CD4-positive, alpha-beta T cell treated with Interferon gamma for 1 hour (primary cell): ENCODE measurements at regions not wholly inside any gene's neighbourhood (a gene's known extent, or its start where the extent isn't known, plus 50 kb on each side); places are given as distances from the start of the nearest gene placed in this dataset.
"Not testable (repeated sequence)": the region's sequence is repeated elsewhere in the genome, so short reads cannot be mapped to it uniquely, and the experiment has no call there.

Experiments
- DNase-seq: peaks from one replicate; pipeline ENCODE4 v3.0.0-alpha.2; 2020

DNA sequence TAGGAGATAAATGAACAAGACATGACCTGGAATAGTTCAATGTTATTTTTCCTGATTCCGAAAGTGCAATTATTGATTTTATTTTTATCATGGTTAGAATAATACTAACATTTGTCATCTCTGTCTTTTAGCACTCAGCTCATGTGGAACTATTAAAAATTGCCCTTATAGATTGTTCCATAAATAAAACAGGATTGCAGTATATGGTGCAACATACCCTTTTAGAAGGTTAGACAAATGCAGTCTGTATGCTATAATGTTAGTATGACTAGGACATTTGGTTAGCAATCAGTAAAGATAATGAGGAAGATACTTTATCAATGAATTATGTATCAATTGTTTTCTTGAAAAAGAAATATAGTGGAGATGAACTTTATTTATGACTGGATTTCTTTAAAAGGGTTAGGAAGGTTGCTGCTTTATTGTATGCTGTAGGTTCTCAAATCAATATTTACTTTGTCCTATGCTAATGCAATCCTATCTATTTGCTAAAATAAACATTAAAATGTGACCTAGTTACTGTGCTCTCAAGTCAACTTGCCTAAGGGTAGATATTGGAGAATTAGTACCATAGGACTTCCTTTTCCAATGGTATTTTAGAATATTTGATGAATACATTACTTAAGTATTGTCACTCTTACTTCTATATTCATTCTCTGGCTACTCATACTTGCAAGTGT is 348.9 kb upstream of the ISL1 start:
- no peak for DNase-seq

DNA sequence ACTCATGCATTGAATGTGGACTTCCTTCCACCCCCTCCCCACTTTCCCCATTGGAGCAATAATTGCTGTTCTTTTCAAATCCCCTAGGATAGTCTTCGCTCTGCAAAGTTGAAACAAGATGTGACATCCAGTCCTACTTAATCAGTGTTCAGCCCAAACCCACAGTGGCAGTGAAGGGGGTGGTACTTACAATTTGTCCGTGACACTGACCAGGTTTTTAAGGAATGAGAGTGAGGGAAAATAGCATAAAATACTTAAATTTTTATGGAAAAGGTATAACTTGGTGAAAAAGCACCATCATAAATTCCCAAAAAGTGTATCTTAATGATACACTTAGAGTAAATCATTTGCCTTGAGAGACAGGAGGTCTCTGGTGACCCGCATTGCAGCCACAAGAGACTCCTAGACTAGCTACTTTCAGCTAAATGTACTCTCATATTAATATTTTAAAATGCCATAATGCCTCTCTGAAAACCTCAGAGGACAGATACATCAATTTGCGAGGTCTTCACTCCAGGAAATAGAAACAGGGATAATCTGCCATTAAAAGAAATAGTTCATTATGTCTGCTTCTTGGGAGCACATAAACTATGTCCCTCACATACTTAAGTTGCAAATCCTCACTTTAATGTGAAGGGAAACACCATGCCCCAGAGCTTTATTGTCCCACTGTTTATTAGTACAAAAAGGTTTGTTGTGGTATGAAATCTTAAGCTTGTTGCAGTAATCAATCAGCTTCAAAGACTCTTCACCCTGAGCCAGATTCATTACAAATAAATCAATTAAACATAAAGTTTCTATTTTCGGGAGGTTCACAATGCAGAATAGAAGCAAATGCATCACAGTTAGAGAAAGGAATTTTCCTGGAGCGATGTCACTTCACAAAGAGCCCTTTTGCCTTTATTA is 343.6 kb upstream of the ISL1 start:
- DNase-seq, result no peak

DNA sequence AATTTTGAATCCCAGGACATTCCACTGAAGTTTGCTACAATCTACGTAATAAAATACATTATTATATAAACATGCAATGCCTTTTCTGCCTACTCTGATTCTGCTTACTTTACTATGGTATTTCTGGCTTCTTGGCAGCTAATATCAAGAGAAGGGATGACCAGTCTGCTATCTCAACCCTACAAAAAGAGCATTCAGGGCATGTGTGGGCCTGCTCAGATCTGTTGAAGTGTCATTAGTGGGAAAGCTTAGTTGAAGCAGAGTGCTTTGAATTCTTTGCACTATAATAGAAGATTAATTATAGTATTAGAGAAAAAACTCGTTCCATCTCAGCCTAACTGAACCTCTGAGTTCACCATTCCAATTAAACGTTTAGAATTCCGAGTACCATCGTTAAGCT is 339.5 kb upstream of the ISL1 start:
- no peak for DNase-seq

GRCh38 chr5:51047369-51047768 is 335.9 kb upstream of the ISL1 start:
- no peak for DNase-seq

DNA sequence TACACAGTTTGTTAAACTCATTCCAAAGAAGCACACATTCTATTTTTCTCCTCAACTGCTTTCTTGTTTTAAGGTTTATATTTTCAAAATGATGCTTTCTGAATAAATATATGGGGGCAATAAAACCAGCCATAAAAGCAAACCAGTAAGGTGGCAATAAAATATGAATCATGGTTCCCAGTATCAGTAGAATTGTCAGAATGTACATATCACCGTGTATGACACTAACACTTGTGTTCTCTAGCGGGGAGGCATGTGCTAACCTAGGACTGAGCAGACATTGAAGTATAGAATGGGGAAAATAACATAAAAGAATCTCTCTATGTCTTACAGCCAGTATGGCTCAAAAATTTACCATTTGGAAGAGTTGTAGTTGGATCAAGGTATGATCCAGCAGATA is 329.9 kb upstream of the ISL1 start:
- DNase-seq, result no peak

GRCh38 chr5:51060953-51061352 is 322.3 kb upstream of the ISL1 start:
- no peak for DNase-seq

- no peak for DNase-seq
Observed at GRCh38 chr5:51072937-51073336, 310.3 kb upstream of the ISL1 start.

DNA sequence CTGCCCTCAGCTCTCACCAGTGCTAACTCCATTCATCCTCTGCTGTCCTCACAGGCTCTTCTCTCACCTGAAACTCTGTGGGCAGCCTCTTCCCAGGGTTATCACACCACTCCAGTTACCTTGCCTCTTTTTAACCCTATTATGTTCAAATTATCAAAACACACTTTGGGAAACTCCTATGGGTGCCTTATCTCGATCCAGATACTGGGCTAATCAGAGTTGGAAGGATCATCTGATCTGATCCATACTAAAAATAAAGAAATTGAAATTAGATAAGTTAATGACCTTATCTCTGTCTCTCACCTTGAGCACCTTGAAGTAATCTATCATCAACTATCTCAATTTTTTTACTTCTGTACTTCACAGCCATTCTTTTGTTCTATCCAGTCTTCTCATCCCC is 300.5 kb upstream of the ISL1 start:
- no peak for DNase-seq

DNA sequence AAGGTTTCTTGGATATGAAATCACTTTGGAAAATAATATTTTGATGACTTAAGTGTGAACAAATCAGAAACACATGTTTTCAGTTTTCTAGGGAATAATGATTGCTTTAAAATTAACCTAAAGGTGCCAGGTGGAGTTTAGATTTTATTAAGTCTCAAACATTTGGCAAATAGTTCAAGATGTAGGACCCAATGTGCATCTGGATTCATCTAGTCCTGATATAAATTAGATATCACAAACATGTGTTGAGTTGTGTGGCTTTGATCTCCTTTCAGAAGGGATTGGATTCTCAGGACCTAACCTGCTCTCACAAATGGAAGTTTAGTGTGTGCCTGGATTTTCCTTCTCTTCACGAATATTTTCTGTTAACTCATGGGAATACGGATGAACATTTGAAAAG is 291.4 kb upstream of the ISL1 start:
- DNase-seq, result no peak

DNA sequence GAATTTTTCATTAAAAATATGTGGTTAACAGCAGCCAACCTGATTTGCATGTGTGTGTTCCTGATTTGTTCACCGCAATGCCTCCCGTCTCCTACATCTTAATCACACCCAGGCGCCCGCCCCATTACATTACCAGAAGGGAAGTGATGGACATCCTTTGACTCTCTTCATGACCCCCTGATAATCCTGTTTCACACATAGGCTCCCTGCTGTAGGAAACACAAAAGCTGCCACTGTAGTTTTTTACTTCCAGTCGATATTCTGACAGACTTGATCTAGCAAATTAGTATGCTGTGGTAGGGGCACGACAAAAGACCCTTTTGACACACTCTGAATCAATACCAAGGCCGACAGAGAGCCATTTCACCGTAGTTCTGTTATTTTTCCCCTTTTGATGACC is 287.8 kb upstream of the ISL1 start:
- no peak for DNase-seq

DNA sequence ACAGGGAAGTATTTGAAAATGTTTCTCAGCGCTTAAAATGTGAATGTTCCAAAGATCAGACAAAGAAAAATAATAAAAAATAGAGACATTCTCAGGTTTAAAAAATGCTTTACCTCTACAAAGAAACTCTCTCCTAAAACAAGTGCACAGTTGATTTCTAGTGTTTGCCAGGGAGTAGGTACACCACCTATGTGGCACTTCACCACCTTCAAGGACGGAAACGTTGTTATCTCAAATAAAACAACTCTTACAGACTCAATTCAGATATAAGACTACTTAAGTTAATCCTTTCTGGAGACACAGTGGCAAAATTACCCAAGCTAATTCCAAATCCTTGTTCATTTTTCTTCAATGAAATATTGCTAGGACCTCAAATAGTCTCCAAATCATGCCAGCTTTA is 286.4 kb upstream of the ISL1 start:
- DNase-seq, result no peak

- DNase-seq, result no peak
Observed at GRCh38 chr5:51099173-51099853, 283.9 kb upstream of the ISL1 start.

GRCh38 chr5:51104556-51104955 is 278.7 kb upstream of the ISL1 start:
- no peak for DNase-seq

- no peak for DNase-seq
Observed at GRCh38 chr5:51109786-51110410, 273.4 kb upstream of the ISL1 start.

DNA sequence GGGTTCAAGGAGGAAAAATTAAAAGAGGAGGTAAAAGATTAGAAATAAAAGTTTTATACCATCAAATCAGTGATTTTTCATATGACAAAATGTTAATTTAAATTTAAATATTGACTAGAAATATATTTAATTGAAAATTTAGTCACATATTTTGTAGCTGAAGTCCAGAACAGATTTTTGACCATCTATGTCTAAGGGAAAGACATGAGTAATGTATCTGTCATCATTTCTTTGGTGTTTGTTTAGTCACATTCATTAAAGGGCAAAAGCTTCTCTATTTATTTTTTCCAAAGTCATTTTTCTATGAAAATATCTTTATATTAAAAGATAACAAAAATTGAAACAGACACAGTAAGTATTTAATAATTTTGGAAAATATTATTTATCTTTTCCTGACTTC is 252.0 kb upstream of the ISL1 start:
- DNase-seq, result no peak

GRCh38 chr5:51138164-51138563 is 245.1 kb upstream of the ISL1 start:
- no peak for DNase-seq

DNA sequence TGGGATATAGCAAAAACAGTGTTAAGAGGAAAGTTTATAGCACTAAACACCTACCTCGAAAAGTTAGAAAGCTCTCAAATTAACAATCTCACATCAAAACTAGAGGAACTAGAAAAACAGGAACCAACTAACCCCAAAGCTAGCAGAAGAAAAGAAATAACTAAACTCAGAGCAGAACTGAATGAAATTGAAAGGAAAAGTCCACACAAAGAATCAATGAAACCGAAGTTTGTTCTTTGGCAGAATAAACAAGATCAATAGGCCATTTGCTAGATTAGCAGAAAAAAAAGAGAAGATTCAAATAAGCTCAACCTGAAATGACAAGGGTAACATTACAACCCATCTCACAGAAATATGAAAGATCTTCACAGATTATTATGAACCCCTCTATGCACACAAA is 234.8 kb upstream of the ISL1 start:
- no peak for DNase-seq

- no peak for DNase-seq
Observed at GRCh38 chr5:51156222-51156621, 227.0 kb upstream of the ISL1 start.

DNA sequence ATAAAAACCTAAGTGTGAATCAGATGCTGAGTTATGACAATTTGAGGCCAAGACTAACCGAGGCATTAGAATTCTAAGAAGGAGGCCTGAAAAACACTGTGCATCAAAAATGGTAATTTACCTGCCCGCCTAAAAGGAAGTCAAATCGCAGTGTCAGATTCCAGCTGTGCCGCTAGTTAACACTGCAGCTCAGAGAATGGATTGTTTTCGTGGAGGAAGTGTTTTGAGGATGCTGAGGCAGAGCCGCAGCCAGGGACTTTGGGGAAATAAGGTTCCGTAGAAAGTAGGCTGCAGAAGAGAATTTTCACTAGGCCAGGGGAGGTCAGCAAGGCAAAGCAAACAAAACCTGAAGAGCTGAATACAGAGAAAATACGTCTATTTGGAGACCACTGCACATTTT is 226.4 kb upstream of the ISL1 start:
- DNase-seq, result no peak

DNA sequence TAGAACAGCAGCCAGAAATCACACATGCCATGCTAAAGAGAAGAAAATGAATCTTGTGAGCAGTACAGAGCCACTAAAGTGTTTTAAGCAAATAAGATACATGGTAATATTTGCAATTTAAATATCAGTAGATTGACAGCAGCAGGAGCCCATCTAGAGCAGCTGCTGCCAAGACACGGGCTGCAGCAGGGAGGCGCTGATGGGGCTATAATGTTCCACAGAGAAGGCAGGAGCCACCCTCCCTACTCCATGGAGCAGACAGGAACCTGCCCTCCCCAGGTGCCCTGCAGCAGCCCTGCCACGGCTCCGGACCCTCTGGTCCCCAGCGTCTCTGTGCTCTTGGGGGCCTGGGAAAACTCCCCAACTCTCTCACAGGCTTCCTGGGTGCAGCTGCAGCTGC is 224.1 kb upstream of the ISL1 start:
- no peak for DNase-seq

GRCh38 chr5:51159606-51160005 is 223.6 kb upstream of the ISL1 start:
- DNase-seq, result no peak

DNA sequence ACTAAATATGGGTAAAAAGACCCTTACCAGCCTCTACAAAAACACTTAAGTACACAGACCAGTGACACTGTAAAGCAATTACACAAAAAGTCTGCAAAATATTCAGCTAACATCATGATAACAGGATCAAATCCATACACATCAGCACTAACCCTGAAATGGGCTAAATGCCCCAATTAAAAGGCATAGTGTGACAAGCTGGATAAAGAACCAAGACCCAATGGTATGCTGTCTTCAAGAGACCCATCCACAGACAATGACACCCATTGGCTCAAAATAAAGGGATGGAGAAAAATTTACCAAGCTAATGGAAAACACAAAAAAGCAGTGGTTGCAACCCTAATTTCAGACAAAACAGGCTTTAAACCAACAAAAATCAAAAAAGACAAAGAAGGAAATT is 221.0 kb upstream of the ISL1 start:
- no peak for DNase-seq

DNA sequence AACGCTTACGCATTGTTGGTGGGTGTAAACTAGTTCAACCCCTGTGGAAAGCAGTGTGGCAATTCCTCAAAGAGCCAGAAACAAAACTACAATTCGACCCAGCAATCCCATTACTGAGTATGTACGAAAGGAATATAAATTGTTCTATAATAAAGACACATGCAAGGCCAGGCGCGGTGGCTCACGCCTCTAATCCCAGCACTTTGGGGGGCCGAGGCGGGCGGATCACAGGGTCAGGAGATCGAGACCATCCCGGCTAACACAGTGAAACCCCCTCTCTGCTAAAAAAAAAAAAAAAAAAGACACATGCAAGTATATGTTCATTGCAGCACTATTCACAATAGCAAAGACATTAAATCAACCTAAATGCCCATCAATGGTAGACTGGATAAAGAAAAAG is 217.6 kb upstream of the ISL1 start:
- DNase-seq, result not testable (repeated sequence)
